Hepatocyte (in vitro differentiated cells): ENCODE measurements at regions not wholly inside any gene's neighbourhood (a gene's known extent, or its start where the extent isn't known, plus 50 kb on each side); places are given as distances from the start of the nearest gene placed in this dataset.

Source experiments
- EZH2 ChIP-seq: fragments of 200-600 bp; sonication (generic); IDR thresholded peaks from 2 replicates; pipeline ENCODE4 v1.6.1; 2016; ENCODE audit warnings: antibody characterized with exemption, mild to moderate bottlenecking, borderline replicate concordance
- TF ChIP-seq, protein P1 (sequence below): fragments of 200-600 bp; sonication (generic); IDR thresholded peaks from 2 replicates; pipeline ENCODE4 v1.5.1; 2016; ENCODE audit warnings: antibody characterized with exemption, mild to moderate bottlenecking; ENCODE audit not compliant: poor library complexity

DNA sequence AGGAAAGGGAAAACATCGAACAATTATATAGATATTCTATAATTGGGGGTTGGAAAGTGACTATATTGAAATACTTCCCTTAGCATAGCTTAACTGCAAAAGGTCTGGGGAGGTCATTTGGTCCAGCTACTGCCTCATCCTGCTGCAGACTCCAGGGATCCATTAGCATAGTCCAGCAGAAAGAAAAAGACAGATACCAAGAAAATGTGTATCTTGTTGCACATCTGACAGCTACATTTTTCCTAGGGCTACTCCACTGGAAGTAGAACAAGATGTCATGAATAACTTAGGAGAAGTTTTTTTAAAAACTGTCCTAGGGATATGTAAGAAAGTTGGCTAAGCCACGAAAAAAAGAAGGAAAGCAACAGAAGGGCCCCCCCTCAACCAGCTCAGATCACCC lies 92.9 kb upstream of the SLC30A5 start:
- TF ChIP-seq, protein P1, sequence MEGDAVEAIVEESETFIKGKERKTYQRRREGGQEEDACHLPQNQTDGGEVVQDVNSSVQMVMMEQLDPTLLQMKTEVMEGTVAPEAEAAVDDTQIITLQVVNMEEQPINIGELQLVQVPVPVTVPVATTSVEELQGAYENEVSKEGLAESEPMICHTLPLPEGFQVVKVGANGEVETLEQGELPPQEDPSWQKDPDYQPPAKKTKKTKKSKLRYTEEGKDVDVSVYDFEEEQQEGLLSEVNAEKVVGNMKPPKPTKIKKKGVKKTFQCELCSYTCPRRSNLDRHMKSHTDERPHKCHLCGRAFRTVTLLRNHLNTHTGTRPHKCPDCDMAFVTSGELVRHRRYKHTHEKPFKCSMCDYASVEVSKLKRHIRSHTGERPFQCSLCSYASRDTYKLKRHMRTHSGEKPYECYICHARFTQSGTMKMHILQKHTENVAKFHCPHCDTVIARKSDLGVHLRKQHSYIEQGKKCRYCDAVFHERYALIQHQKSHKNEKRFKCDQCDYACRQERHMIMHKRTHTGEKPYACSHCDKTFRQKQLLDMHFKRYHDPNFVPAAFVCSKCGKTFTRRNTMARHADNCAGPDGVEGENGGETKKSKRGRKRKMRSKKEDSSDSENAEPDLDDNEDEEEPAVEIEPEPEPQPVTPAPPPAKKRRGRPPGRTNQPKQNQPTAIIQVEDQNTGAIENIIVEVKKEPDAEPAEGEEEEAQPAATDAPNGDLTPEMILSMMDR, result no peak
- no peak for TF ChIP-seq EZH2
